HuH-7.5 (cell line): ENCODE measurements at regions not wholly inside any gene's neighbourhood (a gene's known extent, or its start where the extent isn't known, plus 50 kb on each side); places are given as distances from the start of the nearest gene placed in this dataset.
"Not testable (repeated sequence)": the region's sequence is repeated elsewhere in the genome, so short reads cannot be mapped to it uniquely, and the experiment has no call there.

ENCODE experiments used
- DNase-seq: peaks from one replicate; pipeline ENCODE4 v3.0.0; 2011; ENCODE audit warnings: low spot score

DNA sequence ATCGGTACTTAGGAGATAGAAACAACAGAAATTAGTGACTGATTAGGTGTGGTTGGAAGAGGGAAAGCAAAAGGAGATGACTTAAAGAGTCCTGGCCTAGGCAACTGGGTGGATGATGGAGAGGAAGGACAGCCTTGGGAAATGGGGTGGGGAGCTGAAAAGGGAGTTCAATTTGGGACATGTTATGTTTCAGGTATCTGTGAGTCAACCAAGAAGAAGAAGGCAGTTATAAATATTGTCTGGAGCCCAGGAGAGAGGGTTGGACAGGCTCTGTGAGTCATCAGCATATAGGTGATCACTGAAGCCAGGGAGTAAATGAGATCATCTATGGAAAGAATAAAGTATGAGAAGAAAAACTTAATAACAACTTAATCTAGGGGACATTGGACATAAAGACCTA, 357.7 kb downstream of the NPR3 start:
- no peak for DNase-seq

DNA sequence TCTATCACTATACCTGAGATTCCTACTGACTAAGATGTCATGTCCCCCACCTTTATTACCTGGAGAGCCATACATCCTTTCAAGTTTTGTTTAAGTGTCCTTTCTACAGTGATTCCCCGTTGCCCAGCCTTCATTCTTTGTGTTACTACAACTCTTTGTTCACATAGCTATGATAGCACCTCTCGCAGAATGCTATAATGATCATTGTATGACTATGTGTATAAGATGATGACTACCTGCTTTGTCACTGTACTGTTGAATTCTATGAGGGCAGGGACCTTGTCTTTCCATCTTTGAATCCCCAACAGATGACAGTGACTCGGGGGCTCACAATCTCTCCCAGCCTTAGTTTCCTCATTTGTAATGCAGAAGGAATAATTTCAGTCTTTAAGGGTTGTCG, 361.2 kb downstream of the NPR3 start:
- DNase-seq, result no peak

DNA sequence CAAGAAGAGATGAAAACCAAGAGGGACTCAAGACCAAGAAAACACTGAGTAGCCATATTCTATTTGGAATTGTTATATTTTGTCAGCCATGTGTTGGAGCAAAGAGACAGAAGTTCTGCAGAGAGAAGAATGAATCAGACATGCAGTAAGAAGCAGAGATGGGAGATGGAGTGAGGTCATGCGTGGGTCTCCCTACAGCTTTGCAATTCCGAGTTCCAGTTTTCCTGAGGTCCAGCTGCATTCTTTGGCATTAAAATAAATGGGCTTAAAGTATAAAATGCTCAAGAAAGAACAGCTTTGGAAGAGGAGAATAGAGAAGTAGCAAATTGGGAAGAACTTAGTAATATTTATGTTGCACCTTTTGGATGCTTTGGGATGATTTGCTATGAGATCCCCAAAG, 361.6 kb downstream of the NPR3 start:
- no peak for DNase-seq

DNA sequence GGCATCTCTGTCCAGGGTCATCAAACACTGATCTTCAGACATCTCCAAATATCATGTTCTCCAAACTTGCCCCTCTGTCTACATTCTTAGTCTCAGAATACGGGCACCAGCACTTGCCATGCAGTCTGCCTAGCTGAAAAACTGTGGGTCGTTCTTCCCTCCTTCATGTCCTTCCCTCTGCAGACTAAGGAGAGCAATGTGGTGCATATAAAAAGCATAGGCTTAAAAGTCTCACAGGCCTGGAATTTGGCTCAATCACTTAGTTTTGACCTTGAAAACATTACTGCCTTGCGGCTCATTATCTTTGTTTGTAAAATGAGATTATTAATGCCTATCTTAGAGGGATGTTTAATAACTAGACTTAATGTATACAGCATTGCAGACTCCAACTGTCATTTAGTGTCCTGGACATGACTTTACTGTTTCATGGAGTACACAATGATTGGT, 362.8 kb downstream of the NPR3 start:
- DNase-seq, result no peak

DNA sequence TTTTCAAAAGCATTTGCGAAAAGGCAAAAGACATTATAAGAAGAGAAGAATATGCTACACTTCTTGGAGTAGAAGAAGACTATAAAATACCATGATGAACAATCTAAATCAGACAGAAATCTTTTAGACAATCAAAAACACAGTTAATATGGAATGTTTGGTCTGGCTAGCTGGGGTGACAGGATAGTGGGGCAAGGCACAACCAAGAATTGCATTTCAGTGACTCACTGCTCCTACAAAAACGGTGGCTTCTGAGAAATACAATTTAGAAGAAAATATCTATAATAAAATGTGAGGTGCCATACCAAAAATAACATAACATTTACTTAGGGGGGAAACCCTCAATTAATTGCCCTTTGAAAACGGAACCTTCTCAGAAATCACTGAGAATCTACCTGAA, 363.4 kb downstream of the NPR3 start:
- DNase-seq, result no peak

DNA sequence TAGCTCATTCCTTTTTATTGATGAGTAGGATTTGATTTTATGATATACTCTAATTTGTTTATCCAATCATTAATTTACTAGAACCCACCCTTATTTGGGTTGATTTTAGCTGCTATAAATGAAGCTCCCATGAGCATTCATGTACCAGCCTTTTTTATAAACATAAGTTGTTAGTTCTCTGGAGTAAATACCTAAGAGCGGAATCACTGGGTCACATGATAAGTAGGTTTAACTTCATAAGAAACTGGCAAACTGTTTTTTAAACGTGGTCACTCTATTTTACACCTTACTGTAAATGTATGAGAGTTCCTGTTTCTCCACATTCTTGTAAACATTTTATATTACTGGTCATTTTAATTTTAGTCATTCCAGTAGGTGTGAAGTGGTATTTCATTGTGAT, 364.6 kb downstream of the NPR3 start:
- DNase-seq, result no peak

DNA sequence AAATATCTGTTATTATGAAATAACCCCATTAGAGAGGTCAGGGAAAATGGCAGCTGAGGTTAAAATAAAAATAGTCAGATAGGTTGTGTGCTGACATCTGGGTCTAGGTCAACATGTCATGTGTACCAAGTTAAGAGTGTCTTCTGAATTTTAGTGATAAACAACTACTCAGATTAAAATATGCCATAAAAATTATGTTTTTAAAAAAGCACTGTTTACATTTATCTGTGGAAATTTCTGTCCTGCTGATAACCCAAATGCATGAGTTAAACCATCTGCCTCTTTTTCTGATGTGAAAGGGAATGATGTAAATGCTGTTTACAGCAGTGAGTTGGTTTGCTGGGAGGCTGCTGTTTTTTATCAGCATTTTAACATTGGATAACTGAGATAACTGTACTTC, 361.2 kb upstream of the TARS1 start:
- no peak for DNase-seq

DNA sequence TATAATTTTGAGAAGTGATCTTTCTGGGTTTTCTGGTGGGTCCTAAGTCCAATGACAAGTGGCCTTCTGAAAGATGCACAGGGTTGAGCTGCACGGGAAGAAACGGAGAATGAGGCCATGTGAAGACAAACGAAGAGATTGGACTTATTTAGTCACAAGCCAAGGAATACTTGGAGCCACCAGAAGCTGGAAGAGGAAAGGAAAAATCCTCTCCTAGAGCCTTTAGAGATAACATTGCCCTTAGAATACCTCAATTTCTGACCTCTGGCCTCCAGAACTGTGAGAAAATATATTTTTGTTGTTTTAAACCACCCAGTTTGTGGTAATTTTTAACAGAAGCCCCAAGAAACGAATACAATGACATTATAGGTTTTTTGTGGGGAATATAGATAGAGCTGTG, 360.5 kb upstream of the TARS1 start:
- no peak for DNase-seq

DNA sequence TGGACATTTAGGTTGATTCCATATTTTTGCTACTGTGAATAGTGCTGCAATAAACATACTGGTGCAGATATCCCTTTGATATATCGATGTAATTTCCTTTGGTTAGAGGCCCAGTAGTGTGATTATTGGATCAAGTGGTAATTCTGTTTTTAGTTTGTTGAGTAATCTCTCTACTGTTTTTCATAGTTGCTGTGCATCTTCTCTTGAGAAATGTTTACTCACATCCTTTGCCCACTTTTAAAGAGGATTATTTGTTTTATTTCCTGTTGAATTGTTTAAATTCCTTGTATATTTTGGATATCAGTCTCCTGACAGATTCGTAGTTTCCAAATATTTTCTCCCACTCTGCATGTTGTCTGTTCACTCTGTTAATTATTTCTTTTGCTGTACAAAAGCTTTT, 352.6 kb upstream of the TARS1 start:
- no peak for DNase-seq

DNA sequence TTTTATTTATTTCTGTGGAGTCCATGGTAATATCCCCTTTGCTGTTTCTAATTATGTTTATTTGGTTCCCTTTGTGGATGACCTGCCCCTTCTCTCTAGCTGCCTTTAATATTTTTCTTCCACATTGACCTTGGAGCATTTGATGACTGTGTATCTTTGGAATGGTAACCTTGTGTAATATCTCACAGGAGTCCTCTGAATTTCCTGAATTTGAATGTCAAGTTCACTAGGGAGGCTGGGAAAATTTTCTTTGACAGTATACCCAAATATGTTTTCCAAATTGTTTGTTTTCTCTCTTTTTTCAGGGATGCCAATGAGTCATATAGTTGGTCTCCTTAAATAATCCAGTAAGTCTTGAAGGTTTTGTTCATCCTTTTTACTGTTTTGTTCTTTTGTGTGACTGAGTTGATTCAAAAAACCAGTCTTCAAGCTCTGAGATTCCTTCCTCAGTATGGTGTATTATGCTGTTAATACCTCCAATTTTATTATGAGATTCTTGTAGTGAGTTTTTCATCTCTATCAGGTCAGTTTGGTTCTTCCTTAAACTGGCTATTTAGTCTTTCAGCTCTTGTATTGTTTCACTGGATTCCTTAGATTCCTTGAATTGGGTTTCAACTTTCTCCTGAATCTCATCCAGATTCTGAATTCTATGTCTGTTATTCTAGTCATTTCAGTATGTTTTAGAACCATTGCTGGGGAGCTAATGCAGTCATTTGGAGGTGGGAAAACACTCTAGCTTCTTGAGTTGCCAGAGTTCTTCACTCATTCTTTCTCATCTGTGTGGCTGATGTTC, 349.0 kb upstream of the TARS1 start:
- no peak for DNase-seq

DNA sequence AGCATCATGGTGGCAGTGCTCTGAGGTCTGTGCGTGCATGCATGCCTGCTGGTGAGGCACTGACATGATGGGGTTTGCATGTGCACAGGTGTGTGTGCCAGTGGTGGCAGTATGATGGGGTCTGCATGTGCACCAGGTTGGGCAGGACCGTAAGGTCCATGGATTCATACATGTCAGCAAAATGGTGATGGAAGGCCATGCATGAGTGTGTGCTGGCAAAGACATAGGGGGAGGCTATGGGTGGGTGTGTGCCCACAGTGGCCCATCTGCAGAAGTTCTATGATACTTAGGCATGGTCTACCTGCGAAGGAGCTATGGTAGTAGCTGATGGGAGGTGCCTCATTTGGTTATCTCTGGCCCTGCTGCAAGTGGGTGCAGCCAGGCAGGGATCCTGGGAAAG, 348.0 kb upstream of the TARS1 start:
- DNase-seq, result no peak

DNA sequence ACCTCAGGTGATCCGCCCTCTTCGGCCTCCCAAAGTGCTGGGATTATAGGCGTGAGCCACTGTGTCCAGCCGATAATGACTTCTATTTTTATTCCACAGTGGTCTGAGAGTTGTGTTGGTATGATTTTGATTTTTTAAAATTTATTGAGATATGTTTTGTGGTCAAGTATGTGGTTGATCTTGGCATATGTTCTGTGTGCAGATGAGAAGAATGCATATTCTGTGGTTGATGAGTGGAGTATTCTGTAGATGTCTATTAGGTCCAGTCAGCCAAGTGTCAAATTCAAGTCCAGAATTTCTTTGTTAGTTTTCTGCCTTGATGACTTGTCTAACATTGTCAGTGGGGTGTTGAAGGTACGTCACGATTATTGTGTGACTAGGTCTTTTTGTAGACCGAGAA, 338.2 kb upstream of the TARS1 start:
- DNase-seq, result no peak

DNA sequence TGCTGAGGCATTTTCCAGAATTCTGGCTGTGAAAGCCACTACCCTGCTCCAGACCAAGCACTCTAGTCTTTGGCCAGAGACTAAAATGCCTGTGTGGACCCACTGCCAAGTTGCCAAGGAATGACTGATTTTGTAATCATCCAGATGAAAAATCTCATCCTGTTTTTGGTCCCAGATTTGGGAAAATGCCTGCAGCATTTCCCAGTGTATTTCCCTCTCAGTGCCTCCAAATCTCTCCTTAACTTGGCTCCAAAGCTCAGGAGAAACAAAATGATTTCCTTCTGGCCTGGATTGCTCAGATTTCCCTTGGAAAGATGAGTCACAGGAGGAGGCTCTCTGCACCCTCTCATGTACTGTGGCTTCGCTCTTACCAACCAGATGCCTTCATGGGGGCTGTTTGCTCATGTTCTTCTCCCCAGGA, 335.2 kb upstream of the TARS1 start:
- DNase-seq, result no peak

DNA sequence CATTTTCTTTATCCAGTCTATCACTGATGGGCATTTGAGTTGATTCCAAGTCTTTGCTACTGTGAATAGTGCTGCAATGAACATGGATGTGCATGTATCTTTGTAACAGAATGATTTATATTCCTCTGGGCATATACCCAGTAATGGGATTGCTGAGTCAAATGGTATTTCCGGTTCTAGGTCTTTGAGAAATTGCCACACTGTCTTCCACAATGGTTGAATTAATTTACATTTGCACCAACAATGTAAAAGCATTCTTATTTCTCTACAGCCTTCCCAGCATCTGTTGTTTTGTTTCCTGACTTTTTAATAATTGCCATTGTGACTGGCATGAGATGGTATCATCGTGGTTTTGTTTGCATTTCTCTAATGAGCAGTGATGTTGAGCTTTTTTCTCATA, 330.3 kb upstream of the TARS1 start:
- DNase-seq, result not testable (repeated sequence)

DNA sequence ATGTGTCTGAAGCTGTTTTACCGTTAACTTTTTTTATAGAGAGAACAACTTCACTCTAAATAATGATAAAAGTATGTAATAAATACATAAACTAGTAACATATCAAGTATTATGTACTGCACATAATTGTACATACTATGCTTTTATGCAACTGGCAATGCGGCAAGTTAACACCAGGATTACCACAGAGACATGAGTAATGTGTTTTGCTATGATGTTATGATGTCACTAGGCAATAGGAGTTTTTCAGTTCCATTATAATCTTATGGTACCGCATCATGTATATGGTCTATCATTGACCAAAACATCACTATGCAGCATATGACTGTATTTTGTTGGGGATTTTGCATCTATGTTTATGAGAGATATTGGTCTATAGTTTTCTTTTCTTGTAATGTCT, 326.4 kb upstream of the TARS1 start:
- no peak for DNase-seq

DNA sequence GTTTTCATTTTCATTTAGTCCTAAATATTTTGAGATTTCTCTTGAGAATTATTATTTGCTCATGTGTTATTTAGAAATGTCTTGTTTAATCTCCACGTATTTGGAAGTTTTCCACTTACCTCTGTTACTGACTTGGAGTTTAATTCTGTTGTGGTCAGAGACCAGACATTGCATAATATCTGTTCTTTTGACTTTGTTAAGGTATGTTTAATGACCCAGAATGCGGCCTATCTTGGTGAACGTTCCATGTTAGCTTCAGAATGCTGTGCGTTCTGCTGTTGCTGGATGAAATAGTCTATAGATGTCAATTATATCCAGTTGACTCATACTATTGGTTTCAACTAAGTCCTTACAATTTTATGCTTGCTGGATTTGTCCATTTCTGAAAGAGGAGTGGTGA, 325.3 kb upstream of the TARS1 start:
- no peak for DNase-seq

DNA sequence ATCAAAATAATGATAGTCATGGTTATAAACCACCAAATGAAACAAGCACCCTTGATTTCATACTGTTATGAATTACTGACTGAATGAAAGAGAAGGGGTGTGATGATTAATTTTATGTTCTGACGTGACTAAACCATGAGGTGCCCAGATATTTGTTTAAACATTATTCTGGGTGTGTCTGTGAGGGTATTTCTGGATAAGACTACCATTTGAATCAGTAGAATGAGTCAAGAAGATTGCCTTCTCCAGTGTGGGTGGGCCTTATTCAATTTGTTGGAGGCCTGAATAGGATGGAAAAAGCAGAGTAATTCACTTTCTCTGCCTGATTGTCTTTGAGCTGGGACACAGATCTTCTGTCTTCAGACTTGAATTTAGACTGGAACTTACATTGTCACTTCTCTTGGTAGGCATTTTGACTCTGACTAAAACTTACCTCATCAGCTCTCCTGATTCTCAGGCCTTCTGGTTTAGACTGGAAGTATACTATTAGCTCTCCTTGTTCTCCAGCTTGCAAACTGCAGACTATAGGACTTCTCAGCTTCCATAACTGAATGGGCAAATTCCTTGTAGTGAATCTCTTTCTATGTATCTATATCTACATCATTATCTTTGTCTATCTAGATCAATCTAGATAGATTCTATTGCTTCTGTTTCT, 321.9 kb upstream of the TARS1 start:
- DNase-seq, result no peak

DNA sequence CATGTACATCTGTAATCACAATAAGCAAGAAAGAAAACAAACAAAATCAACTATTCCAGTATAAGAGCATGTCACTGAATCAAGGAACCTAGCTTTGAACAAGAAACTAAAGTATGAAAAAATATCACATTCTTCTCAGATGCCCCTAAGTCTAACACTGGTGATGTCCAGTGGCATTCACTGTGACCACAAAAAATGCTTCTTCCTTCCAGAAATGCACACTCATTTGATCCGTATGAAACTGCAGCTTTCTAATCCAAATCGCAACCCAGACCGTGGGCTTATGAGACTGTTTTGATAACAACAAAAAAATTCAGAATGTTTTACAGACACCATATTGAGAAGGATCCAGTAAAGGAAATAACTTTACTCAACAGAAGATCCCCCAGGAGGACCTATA, 320.1 kb upstream of the TARS1 start:
- DNase-seq, result no peak

DNA sequence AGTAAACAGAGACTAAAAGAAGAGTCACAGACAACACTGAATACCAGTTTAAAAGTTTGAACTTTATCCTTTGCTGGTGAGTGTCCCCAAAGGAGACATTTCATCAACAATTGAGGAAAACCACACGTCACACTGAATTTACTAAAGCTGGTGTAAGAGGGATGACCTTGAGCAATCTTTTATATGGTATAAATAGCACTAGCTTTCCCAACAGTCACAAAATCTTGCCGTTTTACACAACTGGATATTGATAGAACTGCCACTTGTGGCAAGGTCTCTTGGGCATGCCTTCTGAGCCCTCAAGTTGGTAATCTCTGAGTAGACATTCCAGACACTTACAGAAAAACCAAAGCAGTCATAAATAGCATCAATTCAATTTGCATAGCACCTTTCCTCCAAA, 311.5 kb upstream of the TARS1 start:
- DNase-seq, result no peak

DNA sequence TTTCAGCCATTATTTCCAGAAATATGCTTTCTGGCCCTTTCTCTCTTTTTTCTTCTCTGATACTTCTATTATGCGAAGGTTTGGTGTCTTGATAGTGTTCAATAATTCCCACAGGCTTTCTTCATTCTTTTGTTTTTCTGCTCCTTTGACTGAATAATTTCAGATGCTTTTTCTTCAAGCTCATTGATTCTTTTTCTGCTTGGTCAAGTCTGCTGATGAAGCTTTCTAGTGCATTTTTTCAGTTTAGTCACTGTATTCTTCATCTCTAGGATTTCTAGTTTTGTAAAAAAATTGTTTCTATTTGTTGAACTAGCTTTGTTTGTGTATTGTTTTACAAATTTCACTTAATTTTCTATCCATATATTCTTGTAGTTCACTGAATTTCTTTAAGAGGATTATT, 304.0 kb upstream of the TARS1 start:
- no peak for DNase-seq

DNA sequence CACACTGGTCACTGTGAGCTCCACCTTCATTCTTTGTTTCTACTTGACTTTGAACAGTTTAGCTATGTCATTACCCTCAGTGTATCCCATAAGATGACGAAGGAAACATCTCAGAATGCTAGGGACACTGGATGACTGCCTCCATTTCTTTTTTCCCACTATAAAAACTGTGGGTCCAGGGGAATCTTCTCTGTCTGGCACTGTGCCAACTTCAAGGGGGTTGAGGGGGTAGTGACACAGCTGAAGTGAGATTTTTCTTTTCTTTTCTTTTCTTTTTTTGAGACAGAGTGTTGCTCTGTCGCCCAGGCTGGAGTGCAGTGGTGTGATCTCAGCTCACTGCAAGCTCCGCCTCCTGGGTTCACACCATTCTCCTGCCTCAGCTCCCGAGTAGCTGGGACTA, 302.6 kb upstream of the TARS1 start:
- DNase-seq, result not testable (repeated sequence)

DNA sequence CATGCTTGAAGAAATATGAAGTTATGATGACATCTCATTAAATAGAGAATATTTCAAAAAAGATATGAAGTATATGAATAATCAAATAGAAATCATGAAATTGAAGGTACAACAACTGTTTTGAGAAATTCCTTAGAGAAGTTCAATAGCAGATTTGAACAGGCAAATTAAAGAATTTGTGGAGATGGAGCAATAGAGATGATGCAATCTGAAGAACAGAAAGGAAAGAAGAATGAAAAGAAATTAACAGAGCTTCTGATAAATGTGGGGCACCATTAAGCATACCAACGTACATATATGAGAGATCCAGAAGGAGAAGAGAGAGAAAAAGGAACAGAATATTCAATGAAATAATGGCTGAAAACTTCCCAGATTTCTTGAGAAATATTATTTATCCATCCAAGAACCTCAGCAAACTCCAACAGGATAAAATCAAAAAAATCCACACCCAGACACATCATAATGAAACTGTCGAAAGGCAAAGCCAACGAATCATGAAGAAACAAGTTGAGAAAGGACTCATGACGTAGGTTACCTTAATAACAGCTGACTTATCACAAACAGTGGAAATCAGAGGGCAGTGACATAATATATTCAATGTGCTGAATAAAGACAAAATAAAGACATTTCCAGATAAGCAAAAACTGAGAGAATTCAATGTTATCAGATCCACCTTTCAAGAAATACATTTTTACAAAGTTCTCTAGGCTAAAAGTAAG, 297.2 kb upstream of the TARS1 start:
- no peak for DNase-seq

DNA sequence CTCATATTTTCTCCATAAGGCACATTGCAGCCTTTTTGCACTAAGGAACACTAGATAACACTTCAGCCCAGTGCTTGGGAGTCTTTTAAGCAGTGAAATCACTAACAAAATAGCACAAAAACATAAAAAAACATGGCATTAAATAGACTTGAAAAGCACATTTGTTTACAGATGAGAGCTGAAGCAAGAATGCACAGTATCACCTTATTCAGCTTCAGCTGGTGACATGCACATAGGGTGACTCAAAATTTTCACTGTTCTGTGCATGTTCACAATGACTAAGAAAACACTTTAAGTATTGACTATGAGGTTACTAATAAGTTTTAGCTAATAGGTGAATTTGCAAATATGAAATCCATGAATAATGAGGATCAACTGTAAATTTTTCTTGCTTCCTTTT, 293.9 kb upstream of the TARS1 start:
- DNase-seq, result no peak
